GM18909 (cell line): ENCODE measurements at regions not wholly inside any gene's neighbourhood (a gene's known extent, or its start where the extent isn't known, plus 50 kb on each side); places are given as distances from the start of the nearest gene placed in this dataset.

Experiments
- ATAC-seq: cut with Tn5 transposase; IDR thresholded peaks from one replicate; pipeline ENCODE4 v1.9.1; 2021; ENCODE audit warnings: mild to moderate bottlenecking; ENCODE audit not compliant: unreplicated experiment, poor library complexity

DNA sequence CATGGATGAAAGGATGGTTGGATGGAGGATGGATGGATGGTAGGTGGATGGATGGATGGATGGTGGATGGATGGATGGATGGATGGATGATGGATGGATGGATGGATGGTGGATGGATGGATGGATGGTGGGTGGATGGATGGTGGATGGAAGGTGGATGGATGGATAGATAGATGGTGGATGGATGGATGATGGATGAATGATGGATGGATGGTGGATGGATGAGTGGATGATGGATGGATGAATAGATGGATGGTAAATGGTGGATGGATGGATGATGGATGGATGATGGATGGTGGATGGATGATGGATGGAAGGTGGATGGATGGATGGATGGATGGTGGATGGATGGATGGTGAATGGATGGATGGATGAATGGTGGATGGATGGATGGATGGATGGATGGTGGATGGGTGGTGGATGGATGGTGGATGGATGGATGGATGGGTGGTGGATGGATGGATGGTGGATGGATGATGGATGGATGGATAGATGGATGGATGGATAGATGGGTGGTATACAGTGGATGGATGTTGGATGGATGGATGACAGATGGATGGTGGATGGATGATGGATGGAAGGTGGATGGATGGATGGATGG, 350.8 kb downstream of the BRD1 start:
- no peak for ATAC-seq

DNA sequence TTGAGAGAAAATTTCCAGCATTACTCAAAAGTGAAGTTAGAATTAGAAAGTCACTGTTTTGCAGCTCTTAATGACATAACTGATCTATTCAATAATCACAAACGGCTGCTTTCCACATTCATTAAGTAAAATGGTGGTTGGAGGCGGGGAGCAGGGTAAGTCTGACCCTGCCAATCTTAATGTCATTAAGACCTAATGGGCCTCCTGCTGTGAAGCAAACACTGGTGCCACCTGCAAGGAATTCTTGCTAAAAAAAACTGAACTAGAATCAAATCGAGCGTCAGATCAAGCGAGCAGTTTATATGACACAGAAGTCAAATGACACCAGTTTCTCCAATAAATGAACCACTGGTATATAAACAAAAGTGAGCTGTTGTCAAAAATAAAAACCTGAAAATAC, 351.5 kb downstream of the BRD1 start:
- ATAC-seq, result no peak

DNA sequence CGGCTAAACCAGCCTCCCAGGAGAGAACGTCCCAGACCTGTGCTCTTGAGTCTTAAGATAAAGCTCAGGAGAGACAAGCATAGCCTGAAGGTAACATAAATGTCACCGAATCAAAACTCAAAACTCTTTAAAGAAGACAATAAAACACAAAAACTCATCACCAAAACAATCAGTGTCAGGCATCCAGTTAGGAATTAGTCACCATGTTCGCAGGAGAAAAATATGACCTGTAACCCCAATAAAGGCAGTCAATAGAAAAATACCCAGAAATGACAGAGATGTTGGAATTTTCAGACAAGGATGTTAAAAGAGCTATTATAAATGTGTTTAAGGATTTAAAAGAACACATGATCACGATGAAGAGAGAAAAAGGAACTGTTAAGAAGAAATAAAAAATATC, 352.4 kb downstream of the BRD1 start:
- no peak for ATAC-seq

DNA sequence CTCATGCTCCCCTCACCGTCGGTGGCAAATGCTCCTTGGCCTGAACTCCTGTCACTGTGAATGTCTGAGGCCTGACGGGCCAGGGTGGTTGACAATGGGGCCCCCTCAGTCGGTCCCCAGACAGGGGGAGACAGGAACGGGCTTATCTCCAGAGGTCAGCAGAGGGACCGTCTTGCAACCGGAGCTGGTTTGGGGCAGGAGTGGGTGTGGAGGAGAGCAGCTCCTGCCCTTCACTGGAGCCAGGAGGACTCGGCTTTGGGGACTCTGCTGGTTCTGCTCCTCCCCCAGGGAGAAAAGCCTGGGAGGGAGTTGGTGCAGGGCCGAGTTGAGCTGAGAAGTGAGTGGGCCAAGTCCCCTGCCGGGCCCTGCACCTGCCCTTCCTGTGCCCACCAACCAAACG, 354.4 kb downstream of the BRD1 start:
- no peak for ATAC-seq

DNA sequence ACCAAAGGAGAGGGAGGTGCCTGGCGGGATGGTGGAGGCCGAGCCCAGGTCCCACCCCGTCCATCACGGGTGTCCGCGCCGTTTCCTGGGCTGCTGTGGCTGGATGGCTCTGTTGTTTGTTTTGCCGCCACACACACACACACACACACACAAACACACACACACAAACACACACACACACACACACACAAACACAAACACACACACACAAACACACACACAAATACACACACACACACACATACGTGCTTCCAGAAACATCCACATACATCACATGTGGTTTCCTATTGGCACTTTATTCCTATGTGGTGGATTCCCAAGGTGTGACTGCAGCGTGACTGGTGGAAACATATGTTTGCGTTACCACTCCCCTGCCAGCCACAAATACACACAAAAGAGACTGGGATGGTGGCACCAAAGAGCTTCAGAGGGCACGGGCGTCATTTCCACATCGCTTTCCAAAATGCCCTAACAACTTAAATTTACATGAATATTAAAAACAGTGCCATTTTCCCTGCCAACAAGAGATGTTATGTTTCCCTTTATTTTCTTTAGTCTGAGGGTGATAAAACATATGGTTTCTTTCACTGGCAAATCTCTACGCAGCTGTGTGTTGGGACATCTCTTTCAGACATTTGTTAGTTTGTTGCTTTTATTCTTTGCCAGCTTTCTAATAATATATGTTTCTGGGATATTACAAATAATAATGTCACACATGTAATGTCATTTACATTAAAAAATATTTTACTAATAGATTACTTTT, 356.8 kb downstream of the BRD1 start:
- no peak for ATAC-seq

DNA sequence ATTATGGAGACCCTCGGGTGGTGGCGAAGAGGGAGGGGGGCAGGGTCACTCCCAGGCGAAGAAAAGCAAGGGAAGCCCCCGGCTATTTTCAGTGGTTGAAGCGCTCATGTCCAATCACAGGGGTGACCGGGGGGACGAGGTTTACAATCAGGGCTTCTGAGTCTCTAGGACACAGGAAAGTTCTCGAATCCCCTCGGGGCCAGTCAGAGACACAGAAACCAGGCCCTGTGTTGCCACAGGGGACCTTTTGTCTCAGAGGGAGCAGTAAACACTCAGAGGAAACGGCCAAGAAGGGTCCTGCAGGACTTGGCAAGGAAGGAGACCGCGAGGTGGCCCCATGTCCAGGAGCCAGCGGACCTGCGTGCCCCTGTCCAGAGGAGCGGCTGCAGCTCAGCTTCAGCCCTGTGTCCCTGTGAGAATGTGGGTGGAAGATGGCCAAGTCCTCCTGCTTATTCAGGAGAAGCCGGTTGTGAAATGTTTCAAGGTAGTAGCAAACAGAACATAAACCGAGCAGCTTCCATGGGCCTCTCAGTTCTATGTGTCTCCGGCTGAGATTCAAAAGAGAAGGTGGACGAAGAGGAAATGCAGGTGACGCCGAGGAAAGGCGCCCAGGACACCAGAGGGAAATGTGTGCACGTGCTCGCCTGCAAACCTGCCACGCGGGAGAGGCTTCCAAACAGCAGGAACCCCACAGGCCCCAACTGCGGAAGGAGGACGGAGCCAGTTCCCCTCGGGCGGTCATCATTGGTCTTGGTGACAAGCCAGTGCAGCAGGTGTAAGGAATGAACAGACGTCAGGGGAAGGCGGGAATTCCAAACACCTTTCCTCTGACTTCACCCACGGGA, 357.6 kb downstream of the BRD1 start:
- no peak for ATAC-seq

DNA sequence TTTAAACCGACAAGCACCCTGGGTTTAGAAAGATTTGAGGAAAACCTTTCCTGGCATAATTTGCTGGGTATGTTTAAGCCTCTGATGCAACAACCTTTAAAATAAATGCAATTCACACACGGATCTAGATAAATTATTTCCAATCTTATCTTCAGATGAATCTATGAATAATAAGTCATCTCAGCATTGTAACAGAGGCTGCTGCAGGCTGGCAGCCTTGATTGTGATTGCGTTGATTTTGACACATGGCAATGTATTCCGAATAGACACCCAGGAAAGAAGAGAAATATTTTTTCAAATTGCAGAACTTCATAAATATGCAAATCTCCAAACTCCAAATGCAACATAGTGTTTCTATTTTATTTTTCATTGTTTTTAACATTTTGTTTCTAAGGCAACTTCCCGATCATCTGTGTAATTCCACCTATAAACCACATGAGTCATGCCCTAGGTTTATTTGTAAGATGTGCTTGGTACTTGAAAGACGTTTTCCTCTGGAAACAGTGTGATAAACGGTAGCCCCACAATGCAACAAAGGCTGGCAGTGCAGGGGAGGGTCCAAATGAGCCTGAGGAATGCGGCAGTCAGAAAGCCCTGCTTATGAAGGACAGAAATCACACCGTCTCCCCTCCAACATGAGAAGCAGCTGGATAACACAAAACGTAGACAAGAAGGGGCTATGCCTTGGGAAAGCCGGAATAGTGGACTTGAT, 359.0 kb downstream of the BRD1 start:
- no peak for ATAC-seq

DNA sequence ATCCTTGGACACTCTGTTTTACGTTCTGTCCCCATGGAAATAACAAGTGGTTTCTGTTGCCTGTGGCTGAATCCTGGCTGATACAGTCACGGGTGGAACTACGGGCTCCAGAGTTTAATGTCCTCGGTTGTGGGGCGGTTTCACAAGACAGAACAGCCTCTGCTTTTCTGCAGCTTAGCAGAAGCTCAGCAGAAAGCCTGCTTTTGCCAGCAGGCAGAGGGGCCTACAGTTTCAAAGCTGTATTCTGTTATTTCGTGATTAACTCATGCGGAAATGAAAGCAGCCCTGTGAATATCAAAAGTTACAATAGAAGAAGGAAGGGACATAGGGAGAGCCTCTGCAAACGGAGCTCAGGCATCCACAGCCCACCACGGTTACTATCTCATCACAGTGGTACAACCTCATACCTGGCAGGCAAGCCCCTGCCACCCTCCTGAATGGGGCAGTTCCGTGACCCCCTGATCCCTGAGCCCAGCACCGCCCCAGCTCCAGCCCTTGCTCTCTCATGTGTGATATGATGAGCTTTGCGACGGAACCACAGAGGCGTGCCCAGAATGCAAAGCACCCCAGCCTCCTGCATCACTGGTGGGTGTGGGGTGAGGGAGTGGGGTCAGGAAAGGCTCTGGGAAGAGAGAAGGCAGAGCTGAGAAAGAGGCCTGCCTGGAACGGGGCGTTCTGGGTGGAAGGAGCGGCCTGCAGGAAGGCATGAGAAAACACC, 360.6 kb downstream of the BRD1 start:
- no peak for ATAC-seq

DNA sequence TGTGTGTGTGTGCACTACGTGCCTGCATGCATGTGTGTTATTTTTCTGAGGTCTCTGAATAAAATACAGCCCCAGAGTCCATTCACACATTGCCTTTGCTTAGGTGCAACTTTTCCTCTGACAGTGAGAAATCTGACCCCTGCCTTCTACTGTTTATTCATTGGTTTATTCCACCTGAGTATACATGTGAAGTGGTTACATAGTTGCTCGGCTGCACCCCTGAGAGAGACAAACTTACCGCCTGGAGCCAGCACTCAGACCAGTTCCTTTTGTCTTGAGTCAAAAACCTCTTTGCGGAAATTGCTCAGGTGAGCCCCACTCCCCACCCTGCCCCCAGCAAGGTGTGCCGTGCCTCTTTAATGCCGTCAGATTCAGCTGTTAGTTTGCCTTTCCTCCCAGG, 363.6 kb downstream of the BRD1 start:
- no peak for ATAC-seq

DNA sequence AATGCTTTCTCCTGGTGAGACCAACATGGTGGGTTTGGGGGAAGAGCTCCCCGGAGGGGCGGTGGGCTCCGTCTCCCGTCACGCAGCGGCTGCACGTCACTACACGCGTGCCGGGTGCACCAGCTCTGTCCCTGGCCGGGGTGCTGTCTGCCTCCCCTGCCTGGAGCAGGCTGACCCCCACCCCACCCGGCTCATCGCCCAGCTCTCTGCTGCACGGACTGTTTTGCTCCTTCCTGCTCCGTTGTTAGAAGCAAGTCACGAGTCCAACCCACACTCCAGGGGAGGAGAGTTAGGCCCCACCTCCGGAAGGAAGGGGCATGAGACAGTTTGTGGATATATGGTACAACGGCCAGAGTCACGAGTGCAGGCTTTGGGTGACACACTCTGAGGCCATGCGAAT, 364.9 kb downstream of the BRD1 start:
- no peak for ATAC-seq

GRCh38 chr22:49462291-49462690, 365.4 kb downstream of the BRD1 start:
- no peak for ATAC-seq

DNA sequence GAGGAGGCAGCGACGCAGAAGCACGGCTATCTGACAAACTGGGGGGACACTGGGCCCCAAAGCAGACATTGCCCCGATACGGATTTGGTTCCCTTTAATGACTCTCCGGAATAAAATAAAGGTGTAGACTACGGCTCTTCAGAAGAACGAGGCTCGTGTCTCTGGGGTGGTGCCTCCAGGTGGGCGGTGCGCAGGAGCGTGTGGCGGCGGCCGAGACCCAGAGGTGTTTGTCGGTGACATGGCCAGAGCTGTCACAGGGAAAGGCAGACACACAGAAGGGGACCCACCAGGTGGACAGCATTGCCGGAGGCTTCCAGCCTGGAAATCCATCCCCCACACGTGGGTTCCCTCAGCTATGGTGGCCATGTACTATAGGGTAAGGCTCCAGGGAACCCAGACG, 366.0 kb downstream of the BRD1 start:
- no peak for ATAC-seq

DNA sequence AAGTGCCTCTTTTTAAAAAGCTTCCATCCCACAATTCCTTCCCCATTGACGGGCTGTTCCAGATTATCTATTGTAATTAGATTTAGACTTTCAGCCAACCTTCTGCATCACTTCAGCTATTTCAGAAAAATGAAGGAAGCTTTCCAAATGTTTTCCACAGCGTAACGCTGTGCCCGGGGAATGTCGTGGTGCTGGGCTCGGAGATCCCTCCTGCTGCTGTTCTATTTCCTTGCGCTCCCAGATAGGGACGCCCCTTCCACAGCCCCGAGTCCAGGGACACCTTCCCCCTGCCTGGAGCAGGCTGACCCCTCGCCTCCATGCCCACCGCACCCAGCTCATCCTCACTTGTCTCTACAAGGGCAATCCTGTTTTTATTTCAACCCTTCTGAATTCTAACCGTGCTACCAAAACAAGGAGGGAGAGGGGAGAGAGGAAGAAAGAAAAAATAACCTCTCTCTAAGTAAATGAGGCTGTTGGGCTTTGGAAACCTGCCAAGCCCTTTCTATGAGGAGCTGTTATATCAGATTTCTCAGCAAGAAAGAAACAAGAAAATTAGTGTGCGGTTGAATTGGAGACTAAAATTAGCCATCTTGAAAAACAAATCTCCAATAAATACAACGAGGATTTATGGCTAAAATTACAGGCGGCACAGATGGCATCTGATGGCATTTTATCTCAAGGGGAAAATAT, 366.9 kb downstream of the BRD1 start:
- ATAC-seq, result no peak

DNA sequence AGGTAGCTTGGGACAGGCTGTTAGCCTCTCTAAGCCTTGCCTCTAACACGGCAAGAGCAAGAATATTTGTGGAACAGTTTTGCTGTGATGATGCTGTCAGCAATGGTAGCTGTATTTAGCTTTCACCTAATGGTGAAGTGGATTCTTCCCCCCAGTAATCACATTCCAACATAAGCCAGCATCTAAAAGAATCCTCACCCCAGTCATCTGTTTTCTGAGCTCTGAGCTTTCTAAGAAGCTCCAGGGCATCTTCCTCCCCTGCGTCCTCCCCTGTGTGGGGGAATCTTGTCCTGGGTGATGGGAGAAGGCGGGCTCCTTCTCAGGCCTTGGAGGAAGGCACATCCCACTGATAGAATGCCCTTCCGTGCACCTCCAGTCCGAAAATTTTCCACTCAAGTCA, 367.6 kb downstream of the BRD1 start:
- ATAC-seq, result no peak

DNA sequence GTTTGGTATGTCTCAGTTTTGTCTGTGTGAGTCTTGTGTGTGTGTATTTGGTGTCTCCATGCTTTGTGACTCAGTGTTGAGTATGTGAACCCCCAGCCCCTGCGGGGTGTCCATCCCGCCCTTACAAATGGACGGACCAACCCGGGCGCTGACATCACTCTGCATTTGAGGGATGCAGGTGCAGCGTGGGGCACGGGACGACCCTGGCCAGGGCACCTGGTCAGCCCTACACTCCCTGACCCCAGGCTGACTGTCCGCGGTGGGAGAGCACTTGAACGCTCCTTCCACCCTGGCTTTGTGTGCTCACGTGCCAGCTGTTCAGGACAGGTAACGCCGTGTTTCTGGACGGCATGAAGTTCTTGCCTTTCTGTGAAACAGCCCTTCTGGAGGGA, 369.0 kb downstream of the BRD1 start:
- ATAC-seq, result no peak

DNA sequence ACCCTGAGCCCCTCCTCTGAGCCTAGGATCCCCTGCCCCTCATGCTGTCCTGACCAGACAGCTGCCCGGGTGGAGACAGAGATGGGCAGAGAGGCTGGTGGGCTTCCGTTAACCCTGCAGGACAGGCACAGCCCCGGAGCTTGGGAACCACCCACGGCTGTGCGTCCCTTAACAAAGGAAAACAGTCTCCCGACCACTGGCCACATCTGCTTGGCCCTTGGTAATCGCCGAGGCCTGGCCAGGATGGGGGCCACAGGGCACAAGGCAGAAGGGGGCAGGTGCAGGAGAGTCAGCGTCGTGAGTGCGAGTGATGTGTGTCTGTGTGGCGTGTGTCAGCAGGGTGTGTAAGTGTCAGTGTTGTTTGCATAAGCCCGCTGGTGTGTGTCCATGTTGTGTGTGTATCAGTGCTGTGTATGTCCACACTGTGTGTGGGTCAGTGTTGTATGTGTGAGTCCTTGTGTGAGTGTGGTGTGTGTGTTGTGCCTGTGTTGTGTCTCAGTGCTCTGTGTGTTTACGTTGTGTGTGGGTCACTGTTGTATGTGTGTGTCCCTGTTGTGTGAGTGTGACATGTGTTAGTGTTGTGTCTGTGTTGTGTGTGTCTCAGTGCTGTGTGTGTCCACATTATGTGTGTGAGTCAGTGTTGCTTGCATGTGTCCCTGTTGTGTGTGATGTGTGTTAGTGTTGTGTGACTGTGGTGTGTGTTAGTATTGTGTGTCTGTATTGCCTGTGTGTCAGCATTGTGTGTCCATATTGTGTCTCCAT, 369.5 kb downstream of the BRD1 start:
- ATAC-seq, result no peak

- ATAC-seq, result no peak
Observed at GRCh38 chr22:49457146-49457545, 370.5 kb downstream of the BRD1 start.

- no peak for ATAC-seq
Observed at GRCh38 chr22:49455595-49455994, 372.1 kb downstream of the BRD1 start.

DNA sequence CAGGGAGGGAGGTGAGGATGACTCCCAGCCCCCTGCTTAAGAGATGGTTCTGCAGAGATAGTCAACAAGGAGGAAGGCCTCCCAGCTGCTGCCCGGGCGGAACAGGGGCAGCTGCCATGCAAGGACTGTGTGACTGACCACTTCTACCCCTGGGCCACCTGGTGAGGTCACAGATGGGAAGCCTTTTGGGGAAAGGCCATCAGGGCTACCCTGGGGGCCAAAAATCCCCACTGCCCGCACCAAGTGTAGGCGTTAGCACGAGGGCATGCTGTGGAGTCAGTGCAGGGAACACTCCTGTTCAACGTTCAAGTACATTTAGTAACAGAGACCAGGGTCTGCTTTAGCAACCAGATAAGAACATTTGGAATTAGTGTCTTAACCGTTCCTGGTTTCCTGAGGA, 372.9 kb downstream of the BRD1 start:
- no peak for ATAC-seq
